Stimulated activated CD4-positive, alpha-beta T cell treated with anti-CD3 and anti-CD28 coated beads, Interleukin-12 subunit alpha, Interleukin-12 subunit beta, amount 100 ng/mL, for 48 hours (primary cell): ENCODE measurements at regions not wholly inside any gene's neighbourhood (a gene's known extent, or its start where the extent isn't known, plus 50 kb on each side); places are given as distances from the start of the nearest gene placed in this dataset.

Experiments used
- DNase-seq, 3 donors: peaks; one replicate each; pipeline ENCODE4 v3.0.0-alpha.2; 2020; ENCODE audit warnings: low read depth in 2 of 3, low spot score in 1 of 3

- no peak for DNase-seq
These were observed 707.8 kb upstream of the LMCD1 start for GRCh38 chr3:7793786-7794185.

- DNase-seq = no peak
These were observed 703.3 kb upstream of the LMCD1 start for GRCh38 chr3:7798276-7798675.

- no peak for DNase-seq
These were observed 701.4 kb upstream of the LMCD1 start for GRCh38 chr3:7800006-7800780.

GRCh38 chr3:7812490-7812889, 689.1 kb upstream of the LMCD1 start:
- DNase-seq = no peak

- no peak for DNase-seq
These were observed 688.3 kb upstream of the LMCD1 start for GRCh38 chr3:7813365-7813764.

- no peak for DNase-seq
These were observed 684.4 kb upstream of the LMCD1 start for GRCh38 chr3:7817239-7817638.

- DNase-seq = no peak
These were observed 680.7 kb upstream of the LMCD1 start for GRCh38 chr3:7820969-7821368.

- no peak for DNase-seq
These were observed 679.8 kb upstream of the LMCD1 start for GRCh38 chr3:7821858-7822257.

GRCh38 chr3:7841451-7841850, 660.2 kb upstream of the LMCD1 start:
- no peak for DNase-seq

- no peak for DNase-seq
These were observed 658.2 kb upstream of the LMCD1 start for GRCh38 chr3:7843441-7843840.

GRCh38 chr3:7847021-7847420, 654.6 kb upstream of the LMCD1 start:
- no peak for DNase-seq

- no peak for DNase-seq
These were observed 654.1 kb upstream of the LMCD1 start for GRCh38 chr3:7847521-7847920.

- DNase-seq = no peak
These were observed 647.4 kb upstream of the LMCD1 start for GRCh38 chr3:7854266-7854665.

GRCh38 chr3:7854721-7855120, 646.9 kb upstream of the LMCD1 start:
- DNase-seq = no peak

- no peak for DNase-seq
These were observed 636.0 kb upstream of the LMCD1 start for GRCh38 chr3:7865611-7866010.

- no peak for DNase-seq
These were observed 634.0 kb upstream of the LMCD1 start for GRCh38 chr3:7867587-7867986.

GRCh38 chr3:7871003-7871560, 630.5 kb upstream of the LMCD1 start:
- DNase-seq = no peak

- DNase-seq = no peak
These were observed 627.5 kb upstream of the LMCD1 start for GRCh38 chr3:7874116-7874515.

GRCh38 chr3:7875925-7876324, 625.7 kb upstream of the LMCD1 start:
- DNase-seq = no peak

GRCh38 chr3:7876741-7877297, 624.8 kb upstream of the LMCD1 start:
- peak in 2 of 3 donors; percentile 5 to 6 for DNase-seq

- DNase-seq = no peak
These were observed 624.3 kb upstream of the LMCD1 start for GRCh38 chr3:7877312-7877711.

- DNase-seq = no peak
These were observed 622.1 kb upstream of the LMCD1 start for GRCh38 chr3:7879572-7879971.

GRCh38 chr3:7881946-7882345, 619.7 kb upstream of the LMCD1 start:
- no peak for DNase-seq
